ENCODE measurements at regions not wholly inside any gene's neighbourhood (a gene's known extent, or its start where the extent isn't known, plus 50 kb on each side); places are given as distances from the start of the nearest gene placed in this dataset.

GRCh38 chr1:181152892-181153633, 64.6 kb downstream of the IER5 start:
- intact Hi-C loops (cut with micrococcal nuclease): no loop called here
- peaks cover 2% of the 10 kb centered on the region for H3K27me3 Mint-ChIP-seq
- no peaks in the 10 kb centered on the region for H3K9me3 Mint-ChIP-seq
- H3K4me1 Mint-ChIP-seq (ENCODE audit: low read depth): peaks cover 38% of the 10 kb centered on the region
- no peaks in the 10 kb centered on the region for H3K36me3 Mint-ChIP-seq (ENCODE audit: low read depth)
- no peak overlapping the region for H3K27ac Mint-ChIP-seq
- POLR2A ChIA-PET: interaction anchor here (0.6 kb wide), 1 partner anchor 62 kb away, joined by 3 read pairs; no protein-coding TSS in a partner anchor
- no peak overlapping the region for H3K4me3 Mint-ChIP-seq
- ATAC-seq: no peak
- CTCF ChIA-PET: interaction anchor here (0.6 to 5.9 kb wide), 4 partner anchors 11 to 291 kb away, joined by 3 to 34 read pairs (median 5); partner anchors contain the start of gene MR1
- DNase-seq: no peak
- no peak for TF ChIP-seq CTCF (IDR thresholded peaks at IDR 0.05)

- Mint-ChIP-seq H3K9me3 (no peaks in the 10 kb centered on the region), H3K27ac (no peak overlapping the region), H3K4me1 (ENCODE audit: low read depth) (peaks cover 39% of the 10 kb centered on the region), H3K36me3 (ENCODE audit: low read depth) (no peaks in the 10 kb centered on the region), H3K27me3 (peaks cover 2% of the 10 kb centered on the region), H3K4me3 (no peak overlapping the region)
- ATAC-seq: no peak
- DNase-seq: no peak
- intact Hi-C loops (cut with micrococcal nuclease): no loop called here
- ChIA-PET CTCF (interaction anchor here (0.6 to 5.9 kb wide), 3 partner anchors 12 to 291 kb away, joined by 3 to 34 read pairs (median 4); no protein-coding TSS in a partner anchor), POLR2A (interaction anchor here (0.6 kb wide), 1 partner anchor 62 kb away, joined by 3 read pairs; no protein-coding TSS in a partner anchor)
- no peak for TF ChIP-seq CTCF (IDR thresholded peaks at IDR 0.05)
These were observed 65.1 kb downstream of the IER5 start for GRCh38 chr1:181153634-181153961.

- CTCF ChIA-PET: interaction anchor here (1.1 to 9.9 kb wide), 2 partner anchors 13 to 71 kb away, joined by 3 to 66 read pairs; no protein-coding TSS in a partner anchor
- DNase-seq (no peak), ATAC-seq (no peak)
- TF ChIP-seq CTCF (IDR thresholded peaks at IDR 0.05): no peak
- Mint-ChIP-seq H3K4me3 (no peak overlapping the region), H3K9me3 (no peaks in the 10 kb centered on the region), H3K27ac (no peak overlapping the region), H3K4me1 (ENCODE audit: low read depth) (peaks cover 38% of the 10 kb centered on the region), H3K27me3 (peaks cover 2% of the 10 kb centered on the region), H3K36me3 (ENCODE audit: low read depth) (no peaks in the 10 kb centered on the region)
- intact Hi-C loops (cut with micrococcal nuclease): no loop called here
- POLR2A ChIA-PET: no interaction called here
These were observed 66.8 kb downstream of the IER5 start for GRCh38 chr1:181155339-181155738.

- H3K27me3 Mint-ChIP-seq: peaks cover 2% of the 10 kb centered on the region
- DNase-seq (peak; percentile 65), ATAC-seq (peak; percentile 91)
- no peak for TF ChIP-seq CTCF (IDR thresholded peaks at IDR 0.05)
- H3K27ac Mint-ChIP-seq: peak overlapping the region; percentile 58
- H3K9me3 Mint-ChIP-seq: peaks cover 18% of the 10 kb centered on the region
- peak overlapping the region; percentile 51 for H3K4me3 Mint-ChIP-seq
- H3K4me1 Mint-ChIP-seq (ENCODE audit: low read depth): peaks cover 26% of the 10 kb centered on the region
- ChIA-PET POLR2A (interaction anchor here (0.8 to 6.2 kb wide), 6 partner anchors 10 to 82 kb away, joined by 3 to 27 read pairs (median 4); no protein-coding TSS in a partner anchor), CTCF (interaction anchor here (0.8 to 9.9 kb wide), 4 partner anchors 12 to 76 kb away, joined by 3 to 66 read pairs (median 4); no protein-coding TSS in a partner anchor)
- intact Hi-C loops (cut with micrococcal nuclease): loop anchor here (10.0 kb wide), 1 partner anchor 635 kb away; no protein-coding TSS in a partner anchor
- peaks cover 2% of the 10 kb centered on the region for H3K36me3 Mint-ChIP-seq (ENCODE audit: low read depth)
These were observed 71.1 kb downstream of the IER5 start for GRCh38 chr1:181159451-181160140.

Measured in activated CD8-positive, alpha-beta T cell treated with anti-CD3 and anti-CD28 coated beads for 36 hours (primary cell).